OCI-LY7 (cell line): ENCODE measurements at regions not wholly inside any gene's neighbourhood (a gene's known extent, or its start where the extent isn't known, plus 50 kb on each side); places are given as distances from the start of the nearest gene placed in this dataset.
A peak's percentile ranks its signal among the peaks of the same experiment; 100 is the strongest.

Experiments used
- BruUV-seq: library from RNA; stranded (reverse); fragments of 400-500 nt; replicated peaks from 2 replicates; lab custom pipeline; 2021; lab: Mats Ljungman, UMichigan
- CTCF ChIA-PET: fragments of 300-600 bp; sonication (Branson Sonifier 250); formaldehyde crosslinking; loops from one replicate; lab custom pipeline; 2022; ENCODE audit warnings: antibody characterized with exemption; ENCODE audit not compliant: unreplicated experiment; lab: Charles Lee
- POLR2A ChIA-PET: fragments of 300-600 bp; sonication (Branson Sonifier 250); formaldehyde crosslinking; loops from one replicate; lab custom pipeline; 2022; ENCODE audit warnings: antibody characterized with exemption; lab: Charles Lee
- DNase-seq: peaks from one replicate; pipeline ENCODE4 v3.0.0-alpha.2; 2015; ENCODE audit warnings: low spot score
- H2AFZ ChIP-seq: fragments of 200-600 bp; sonication (generic), shearing (Covaris generic); 2 replicates; pipeline ENCODE4 v1.6.1; 2014; ENCODE audit warnings: mild to moderate bottlenecking, antibody characterized with exemption, low read length, moderate library complexity
- H3K27ac ChIP-seq: fragments of 200-600 bp; sonication (generic); 2 replicates; pipeline ENCODE4 v1.5.1; 2014; ENCODE audit warnings: mixed run types, low read depth, mild to moderate bottlenecking, moderate library complexity, low read length, inconsistent platforms; ENCODE audit not compliant: poor library complexity, severe bottlenecking
- H3K36me3 ChIP-seq: fragments of 200-600 bp; sonication (generic); 2 replicates; pipeline ENCODE4 v1.6.1; 2014; ENCODE audit warnings: mild to moderate bottlenecking, antibody characterized with exemption, low read length, moderate library complexity, mixed read lengths; ENCODE audit not compliant: insufficient read depth
- H3K4me1 ChIP-seq: fragments of 200-600 bp; sonication (generic); 2 replicates; pipeline ENCODE4 v1.5.1; 2014; ENCODE audit warnings: mild to moderate bottlenecking, low read length; ENCODE audit not compliant: insufficient read depth, poor library complexity, severe bottlenecking
- H3K4me2 ChIP-seq: fragments of 200-600 bp; sonication (generic); 2 replicates; pipeline ENCODE4 v1.6.1; 2014; ENCODE audit warnings: mild to moderate bottlenecking, low read length
- H3K4me3 ChIP-seq: fragments of 200-600 bp; sonication (generic); 2 replicates; pipeline ENCODE4 v1.5.1; 2014; ENCODE audit warnings: mild to moderate bottlenecking, low read depth, low read length; ENCODE audit not compliant: poor library complexity, severe bottlenecking
- H3K79me2 ChIP-seq: fragments of 200-600 bp; sonication (generic); 2 replicates; pipeline ENCODE4 v1.6.1; 2016; ENCODE audit warnings: low read depth, mild to moderate bottlenecking, low read length, moderate library complexity, mixed read lengths; ENCODE audit not compliant: insufficient read depth
- H3K9me2 ChIP-seq: fragments of 200-600 bp; sonication (generic); 2 replicates; pipeline ENCODE4 v1.6.1; 2016; ENCODE audit warnings: mild to moderate bottlenecking, low read length, mixed read lengths; ENCODE audit not compliant: insufficient read depth
- H3K9me3 ChIP-seq: fragments of 200-600 bp; sonication (generic); 2 replicates; pipeline ENCODE4 v1.6.1; 2014; ENCODE audit warnings: mild to moderate bottlenecking, mixed run types, low read length, mixed read lengths
- H4K20me1 ChIP-seq: fragments of 200-600 bp; sonication (generic); 2 replicates; pipeline ENCODE4 v1.6.1; 2014; ENCODE audit warnings: mild to moderate bottlenecking, antibody characterized with exemption, low read length, moderate library complexity, mixed read lengths; ENCODE audit not compliant: insufficient read depth
- CTCF ChIP-seq: fragments of 200-600 bp; sonication (generic); conservative IDR thresholded peaks from 2 replicates; pipeline ENCODE4 v1.5.1; 2014; ENCODE audit warnings: mild to moderate bottlenecking, antibody characterized with exemption, low read length, moderate library complexity, mixed read lengths
- EZH2phosphoT487 ChIP-seq: fragments of 200-600 bp; sonication (generic); IDR thresholded peaks from 2 replicates; pipeline ENCODE4 v1.6.1; 2018; ENCODE audit warnings: low read depth, borderline replicate concordance, mild to moderate bottlenecking, mixed run types, antibody characterized with exemption, low read length, moderate library complexity, mixed read lengths
- intact Hi-C: fragments of 100-400 bp; cut with micrococcal nuclease; formaldehyde crosslinking; loops from one replicate; pipeline ENCODE4 v1.10.0; 2022; ENCODE audit not compliant: unreplicated experiment

- no peaks in the 10 kb centered on the region for H3K9me2 ChIP-seq
- no peaks in the 10 kb centered on the region for H3K9me3 ChIP-seq
- DNase-seq = no peak
- H3K4me2 ChIP-seq = no peak overlapping the region
- H3K27ac ChIP-seq = no peak overlapping the region
- H3K4me1 ChIP-seq = peaks cover 17% of the 10 kb centered on the region
- ChIA-PET POLR2A (no interaction called here), CTCF (interaction anchor here (0.5 kb wide), 1 partner anchor 115 kb away, joined by 3 read pairs; no protein-coding TSS in a partner anchor)
- no peak overlapping the region for H2AFZ ChIP-seq
- H3K4me3 ChIP-seq = no peak overlapping the region
- no TSS peak for BruUV-seq
- H4K20me1 ChIP-seq = no peaks in the 10 kb centered on the region
- intact Hi-C loops = no loop called here
- no peaks in the 10 kb centered on the region for H3K36me3 ChIP-seq
- no peak for TF ChIP-seq EZH2phosphoT487
- no peak for TF ChIP-seq CTCF
- no peaks in the 10 kb centered on the region for H3K79me2 ChIP-seq
Observed at GRCh38 chr20:47859278-47859677, 74.0 kb upstream of the SULF2 start.

GRCh38 chr20:47857569-47858464, 72.5 kb upstream of the SULF2 start:
- Histone ChIP-seq H3K4me3 (no peak overlapping the region), H3K36me3 (no peaks in the 10 kb centered on the region), H3K4me2 (no peak overlapping the region), H3K79me2 (no peaks in the 10 kb centered on the region), H3K9me2 (no peaks in the 10 kb centered on the region), H3K4me1 (peaks cover 17% of the 10 kb centered on the region), H3K27ac (no peak overlapping the region), H4K20me1 (no peaks in the 10 kb centered on the region), H2AFZ (no peak overlapping the region), H3K9me3 (no peaks in the 10 kb centered on the region)
- TF ChIP-seq CTCF (no peak), EZH2phosphoT487 (no peak)
- intact Hi-C loops = loop anchor here (2.0 kb wide), 1 partner anchor 763 kb away; no protein-coding TSS in a partner anchor
- ChIA-PET CTCF (no interaction called here), POLR2A (no interaction called here)
- peak; percentile 18 for DNase-seq
- no TSS peak for BruUV-seq

- Histone ChIP-seq H4K20me1 (no peaks in the 10 kb centered on the region), H3K36me3 (no peaks in the 10 kb centered on the region), H3K27ac (no peak overlapping the region), H3K9me3 (no peaks in the 10 kb centered on the region), H3K4me3 (no peak overlapping the region), H3K9me2 (no peaks in the 10 kb centered on the region), H3K4me2 (no peak overlapping the region), H3K4me1 (peaks cover 17% of the 10 kb centered on the region), H3K79me2 (no peaks in the 10 kb centered on the region), H2AFZ (no peak overlapping the region)
- ChIA-PET POLR2A (no interaction called here), CTCF (no interaction called here)
- intact Hi-C loops = loop anchor here (2.0 kb wide), 1 partner anchor 764 kb away; no protein-coding TSS in a partner anchor
- TF ChIP-seq CTCF (no peak), EZH2phosphoT487 (no peak)
- BruUV-seq = no TSS peak
- no peak for DNase-seq
Observed at GRCh38 chr20:47857187-47857568, 71.9 kb upstream of the SULF2 start.
